Activated T-helper 1 cell treated with anti-CD3 and anti-CD28 coated beads, Interleukin-2, amount 50 U/mL, for 16 hours (primary cell): ENCODE measurements at regions not wholly inside any gene's neighbourhood (a gene's known extent, or its start where the extent isn't known, plus 50 kb on each side); places are given as distances from the start of the nearest gene placed in this dataset.

Experiments
- DNase-seq, 2 donors: peaks; one replicate each; pipeline ENCODE4 v3.0.0-alpha.2; 2020; ENCODE audit warnings: low read depth in 1 of 2, low spot score in 1 of 2

- no peak for DNase-seq
These were observed 239.6 kb downstream of the SOX9 start for GRCh38 chr17:72360386-72360940.

GRCh38 chr17:72361892-72362291 is 241.1 kb downstream of the SOX9 start:
- no peak for DNase-seq

GRCh38 chr17:72362376-72363088 is 241.7 kb downstream of the SOX9 start:
- DNase-seq: no peak

- DNase-seq: no peak
These were observed 242.3 kb downstream of the SOX9 start for GRCh38 chr17:72363089-72363610.

GRCh38 chr17:72365857-72366414 is 245.1 kb downstream of the SOX9 start:
- DNase-seq: no peak

- DNase-seq: no peak
These were observed 245.8 kb downstream of the SOX9 start for GRCh38 chr17:72366626-72367025.

GRCh38 chr17:72368191-72368590 is 247.4 kb downstream of the SOX9 start:
- no peak for DNase-seq

- no peak for DNase-seq
These were observed 248.5 kb downstream of the SOX9 start for GRCh38 chr17:72369366-72369765.

GRCh38 chr17:72370819-72371218 is 250.0 kb downstream of the SOX9 start:
- DNase-seq: no peak

GRCh38 chr17:72372185-72372584 is 251.4 kb downstream of the SOX9 start:
- DNase-seq: no peak

GRCh38 chr17:72373910-72374741 is 253.3 kb downstream of the SOX9 start:
- no peak for DNase-seq

- no peak for DNase-seq
These were observed 255.9 kb downstream of the SOX9 start for GRCh38 chr17:72376526-72377345.

- no peak for DNase-seq
These were observed 257.9 kb downstream of the SOX9 start for GRCh38 chr17:72378414-72379390.

GRCh38 chr17:72379516-72379915 is 258.7 kb downstream of the SOX9 start:
- no peak for DNase-seq

GRCh38 chr17:72380120-72380519 is 259.3 kb downstream of the SOX9 start:
- no peak for DNase-seq

GRCh38 chr17:72380737-72381136 is 259.9 kb downstream of the SOX9 start:
- no peak for DNase-seq

GRCh38 chr17:72381597-72382397 is 261.0 kb downstream of the SOX9 start:
- no peak for DNase-seq

- no peak for DNase-seq
These were observed 262.3 kb downstream of the SOX9 start for GRCh38 chr17:72382971-72383722.
